HG03108 (cell line): ENCODE measurements at regions not wholly inside any gene's neighbourhood (a gene's known extent, or its start where the extent isn't known, plus 50 kb on each side); places are given as distances from the start of the nearest gene placed in this dataset.
"Not testable (repeated sequence)": the region's sequence is repeated elsewhere in the genome, so short reads cannot be mapped to it uniquely, and the experiment has no call there.

Experiments
- ATAC-seq: cut with Tn5 transposase; IDR thresholded peaks from one replicate; pipeline ENCODE4 v1.9.1; 2021; ENCODE audit warnings: moderate library complexity; ENCODE audit not compliant: unreplicated experiment

DNA sequence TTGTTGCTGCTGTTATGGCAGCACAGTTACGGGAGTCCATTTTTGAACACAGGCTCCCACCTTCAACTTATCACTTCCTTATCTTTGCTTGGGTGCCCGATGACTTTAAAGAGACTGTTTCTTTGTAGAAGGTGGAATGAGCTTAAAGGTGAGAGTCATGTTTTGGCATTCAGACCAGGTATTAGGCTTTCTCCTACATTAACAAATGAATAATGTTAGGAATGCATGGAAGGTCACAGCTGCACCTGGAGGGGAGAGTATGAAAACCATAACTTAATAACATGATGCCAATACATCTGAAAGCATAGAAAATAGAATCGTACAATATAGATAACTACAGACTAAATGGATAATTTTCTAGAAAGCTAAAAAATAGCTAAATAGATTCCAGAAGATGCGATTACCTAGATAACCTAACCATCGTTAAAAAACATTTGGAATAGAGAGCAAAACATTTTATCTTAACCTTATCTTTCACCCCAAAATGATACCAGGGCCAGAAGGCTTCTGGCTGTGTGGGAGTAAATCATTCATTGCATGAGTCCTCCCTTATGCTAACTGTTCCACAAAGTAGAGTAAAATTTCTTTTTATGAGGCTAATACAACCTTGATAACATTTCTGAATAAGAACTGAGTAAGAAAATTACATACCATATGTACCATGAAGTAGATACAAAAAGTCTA is 126.2 kb upstream of the ADCY2 start:
- no peak for ATAC-seq

DNA sequence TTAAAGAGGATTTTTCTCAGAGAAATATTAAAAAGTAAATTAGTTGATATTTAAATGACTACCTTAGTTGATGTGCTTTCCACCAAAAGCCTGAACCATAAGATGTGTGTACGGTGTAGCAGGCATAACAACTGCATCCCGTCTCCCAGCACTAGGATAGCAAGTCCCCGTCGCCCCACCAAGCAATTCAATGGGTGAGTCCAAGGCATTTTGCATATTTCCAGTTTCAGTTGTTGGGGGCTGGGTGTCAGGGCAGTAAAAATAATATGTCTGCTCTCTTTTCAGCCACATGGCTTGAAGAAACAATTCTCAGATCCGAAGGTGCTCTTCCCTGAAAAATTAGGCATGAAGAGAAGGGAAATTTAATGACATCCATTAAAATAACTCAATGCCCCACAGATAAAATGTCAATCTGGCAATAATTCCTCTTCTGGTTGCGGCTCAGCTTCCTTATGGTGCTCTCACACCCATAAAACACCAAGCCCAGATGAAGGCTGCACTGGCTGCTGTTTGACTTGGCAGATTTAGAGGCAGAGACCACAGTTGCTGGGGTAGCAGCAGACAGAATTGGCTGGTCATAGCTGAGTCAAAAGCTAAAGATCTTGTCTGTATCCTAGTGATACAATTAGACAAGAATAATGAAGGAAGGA is 124.4 kb upstream of the ADCY2 start:
- no peak for ATAC-seq

DNA sequence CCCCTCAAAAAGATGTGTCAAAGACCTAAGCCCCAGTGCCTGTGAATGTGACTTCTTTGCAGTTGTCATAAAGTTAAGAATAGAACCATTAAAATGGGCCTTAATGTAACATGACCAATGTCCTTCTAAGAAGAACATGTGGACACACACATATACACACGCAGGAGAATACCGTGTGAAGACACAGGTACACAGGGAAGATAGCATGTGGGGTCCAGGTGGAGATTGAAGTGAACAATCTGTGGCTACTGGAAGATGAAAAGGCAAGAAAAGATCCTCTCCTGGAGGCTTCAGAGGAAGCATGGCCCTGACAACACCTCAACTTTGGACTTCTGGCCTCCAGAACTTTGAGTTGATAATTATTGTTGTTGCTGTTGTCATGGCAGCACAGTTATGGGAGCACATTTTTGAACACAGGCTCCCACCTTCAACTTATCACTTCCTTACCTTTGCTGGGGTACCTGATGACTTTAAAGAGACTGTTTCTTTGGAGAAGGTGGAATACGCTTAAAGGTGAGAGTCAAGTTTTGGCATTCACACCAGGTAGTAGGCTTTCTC is 123.5 kb upstream of the ADCY2 start:
- ATAC-seq, result no peak

DNA sequence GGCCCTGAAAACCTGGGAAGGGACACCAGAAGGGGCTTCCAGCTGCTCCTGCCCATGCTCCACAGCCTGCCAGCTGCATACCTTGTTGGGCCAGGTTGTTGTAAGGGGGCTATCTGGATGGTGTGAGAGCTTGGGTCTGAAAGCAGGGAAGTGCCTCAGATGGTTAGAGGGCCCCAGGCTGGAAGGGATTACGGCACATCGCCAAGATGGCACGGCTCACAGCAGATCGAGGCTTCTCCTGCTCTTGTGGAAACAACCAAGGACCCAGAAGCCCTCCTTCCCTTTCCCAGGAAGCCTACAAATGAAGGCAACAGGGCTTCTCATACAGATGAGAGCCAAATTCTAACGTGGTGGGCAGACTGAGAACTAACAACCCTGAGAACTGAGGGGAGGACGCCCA is 121.7 kb upstream of the ADCY2 start:
- no peak for ATAC-seq

GRCh38 chr5:7289634-7290033 is 106.3 kb upstream of the ADCY2 start:
- ATAC-seq, result not testable (repeated sequence)

- ATAC-seq, result not testable (repeated sequence)
Observed at GRCh38 chr5:7297821-7298220, 98.1 kb upstream of the ADCY2 start.

DNA sequence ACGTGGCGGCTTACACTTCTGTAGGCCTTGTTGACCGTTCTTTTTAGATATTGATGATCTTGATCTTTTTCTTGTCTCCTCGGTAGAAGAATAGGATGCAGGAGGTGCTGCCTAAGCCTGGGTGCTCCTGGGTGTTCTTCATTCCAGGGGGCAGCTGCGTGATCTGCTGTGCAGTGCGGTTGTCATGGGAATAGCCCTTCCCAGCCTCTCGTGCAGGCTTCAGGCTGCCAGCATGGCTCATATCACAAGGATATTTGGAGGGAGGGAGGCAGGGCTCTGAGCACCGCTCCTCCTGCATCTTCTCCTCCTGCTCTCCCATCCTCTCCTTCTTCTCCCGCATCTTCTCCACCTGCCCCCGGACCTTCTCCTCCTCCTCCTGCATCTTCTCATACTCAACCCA is 96.2 kb upstream of the ADCY2 start:
- not testable (repeated sequence) for ATAC-seq

DNA sequence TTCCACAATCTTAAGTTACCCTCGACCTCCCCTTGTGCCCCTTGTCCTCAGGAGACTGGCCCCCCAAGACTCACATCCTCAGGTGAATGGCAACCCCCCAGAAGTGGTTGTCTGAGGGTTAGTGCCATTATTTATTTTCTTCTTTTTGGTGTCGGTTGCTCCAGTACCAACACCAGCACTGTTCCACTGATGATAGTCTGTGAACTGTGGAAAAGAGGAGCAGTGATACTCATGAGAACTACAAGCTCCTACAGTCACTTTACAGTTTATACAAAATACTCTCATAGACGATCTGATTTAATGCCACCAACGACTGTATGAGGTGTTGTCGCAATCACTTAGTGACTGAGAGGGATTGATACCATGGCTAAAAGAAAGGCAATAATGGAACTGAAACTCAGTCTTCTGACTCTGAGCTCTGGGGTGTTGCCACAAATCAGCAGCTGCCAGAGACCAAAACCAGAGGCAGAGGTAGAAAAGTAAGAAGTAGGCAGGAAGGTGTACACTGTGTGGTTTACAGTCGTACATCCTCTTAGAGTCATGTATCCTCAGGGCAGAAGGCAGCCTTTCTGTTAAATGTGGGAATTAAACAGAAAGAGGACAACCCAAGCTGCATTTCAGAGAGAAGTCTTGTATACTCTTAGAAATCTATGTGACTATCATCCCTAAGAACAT is 90.8 kb upstream of the ADCY2 start:
- ATAC-seq, result not testable (repeated sequence)

GRCh38 chr5:7306556-7306955 is 89.4 kb upstream of the ADCY2 start:
- not testable (repeated sequence) for ATAC-seq

DNA sequence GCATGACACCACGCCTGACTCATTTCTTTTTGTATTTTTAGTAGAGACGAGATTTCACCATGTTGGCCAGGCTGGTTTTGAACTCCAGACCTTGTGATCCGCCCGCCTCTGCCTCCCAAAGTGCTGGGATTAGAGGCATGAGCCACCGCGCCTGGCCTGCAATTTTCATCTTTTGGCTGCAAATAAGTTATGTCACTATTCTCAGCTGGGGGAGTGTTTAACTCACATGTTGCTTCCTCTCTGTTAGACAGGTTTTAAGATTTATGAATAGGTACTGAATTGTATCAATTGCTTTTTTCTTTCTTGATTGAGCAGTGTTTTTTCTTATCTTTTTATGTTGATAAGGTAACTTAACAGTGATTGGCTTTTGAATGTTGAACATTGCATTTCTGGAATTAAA is 88.2 kb upstream of the ADCY2 start:
- ATAC-seq, result not testable (repeated sequence)

- ATAC-seq, result not testable (repeated sequence)
Observed at GRCh38 chr5:7309715-7310114, 86.2 kb upstream of the ADCY2 start.

GRCh38 chr5:7310656-7311055 is 85.3 kb upstream of the ADCY2 start:
- not testable (repeated sequence) for ATAC-seq

GRCh38 chr5:7315118-7315517 is 80.8 kb upstream of the ADCY2 start:
- no peak for ATAC-seq

- ATAC-seq, result no peak
Observed at GRCh38 chr5:7317751-7318150, 78.2 kb upstream of the ADCY2 start.

DNA sequence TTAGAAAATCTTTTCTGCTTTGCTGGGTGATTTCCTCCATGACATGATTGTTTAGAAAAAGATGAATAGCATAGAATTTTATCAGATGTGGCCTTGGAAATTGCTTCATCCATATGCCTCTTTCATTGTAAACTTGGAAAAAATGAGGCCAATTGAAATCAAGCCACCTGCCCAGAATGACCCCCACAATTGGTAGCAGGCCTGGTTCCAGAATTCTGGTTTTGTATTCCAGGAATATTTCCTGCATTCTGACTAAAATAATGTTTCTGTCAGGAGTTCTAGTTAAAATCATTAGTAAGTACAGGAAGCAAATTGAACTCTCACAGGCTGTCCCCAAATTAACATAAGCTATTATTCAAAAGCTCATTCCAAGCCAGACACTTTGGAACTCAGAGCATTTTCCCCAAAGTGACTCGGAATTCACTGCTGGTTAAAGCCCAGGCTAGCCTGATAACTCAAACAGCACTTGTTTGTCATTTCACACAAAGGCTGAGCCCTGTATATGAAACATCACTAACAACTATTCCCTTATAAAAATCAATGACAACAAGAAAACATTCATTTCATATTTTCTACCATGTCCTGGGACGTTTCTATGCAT is 75.1 kb upstream of the ADCY2 start:
- ATAC-seq, result no peak

DNA sequence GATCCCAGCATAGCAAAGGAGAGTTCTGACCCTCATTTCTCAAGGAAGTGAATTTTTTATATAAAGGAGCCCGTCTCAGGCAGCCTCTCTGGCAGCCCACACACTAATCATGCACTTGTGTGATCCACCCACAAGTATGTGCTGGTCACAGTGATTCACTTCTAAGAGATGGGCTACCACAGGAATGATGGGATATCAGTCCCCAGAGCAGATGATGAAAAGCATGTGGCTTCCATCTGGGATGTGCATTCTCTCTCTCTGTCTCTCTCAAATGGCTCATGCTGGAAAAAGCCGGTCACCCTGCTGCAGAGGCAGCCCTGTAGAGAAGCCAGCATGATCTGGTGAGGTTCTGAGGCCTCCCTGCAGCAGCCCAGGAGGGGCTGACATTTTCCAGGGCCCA is 74.2 kb upstream of the ADCY2 start:
- ATAC-seq, result no peak

DNA sequence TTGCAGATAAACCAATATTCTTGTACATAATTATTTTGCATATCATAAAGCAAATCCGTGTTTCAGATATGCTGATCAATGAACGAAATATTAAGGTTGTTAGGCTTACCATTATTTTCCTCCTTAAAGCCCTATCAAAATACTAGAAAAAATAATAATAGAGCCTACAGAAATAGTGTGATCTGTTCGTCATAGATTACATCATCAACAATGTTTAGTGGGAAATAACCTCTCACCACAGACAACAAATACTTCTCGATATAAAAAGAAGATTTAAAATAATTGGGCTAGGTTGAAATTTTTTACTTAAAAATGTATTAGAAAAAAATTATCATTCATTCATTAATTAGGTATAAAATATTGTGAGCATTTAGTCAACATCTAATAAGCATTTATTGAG is 71.0 kb upstream of the ADCY2 start:
- ATAC-seq, result no peak

GRCh38 chr5:7325975-7326913 is 69.7 kb upstream of the ADCY2 start:
- no peak for ATAC-seq

DNA sequence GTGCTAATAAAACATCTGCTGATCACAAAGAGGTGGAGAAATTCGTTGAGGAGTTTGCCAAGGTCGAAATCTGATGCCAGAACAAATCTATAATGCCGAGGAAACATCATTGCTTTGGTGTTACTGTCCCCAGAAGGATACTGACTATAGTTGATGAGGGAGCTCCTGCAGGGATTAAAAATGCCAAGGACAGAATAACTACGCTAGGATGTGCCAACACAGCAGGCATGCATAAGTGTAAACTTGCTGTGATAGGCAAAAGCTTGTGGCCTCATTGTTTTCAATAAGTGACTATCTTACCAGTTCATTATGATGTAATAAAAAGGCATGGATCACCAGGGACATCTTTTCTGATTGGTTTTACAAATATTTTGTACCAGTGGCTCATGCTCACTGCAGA is 66.8 kb upstream of the ADCY2 start:
- ATAC-seq, result no peak

GRCh38 chr5:7329712-7330111 is 66.2 kb upstream of the ADCY2 start:
- no peak for ATAC-seq
